Cardiac fibroblast (primary cell): ENCODE measurements at regions not wholly inside any gene's neighbourhood (a gene's known extent, or its start where the extent isn't known, plus 50 kb on each side); places are given as distances from the start of the nearest gene placed in this dataset.

Experiments used
- DNase-seq, 2 donors: peaks; one replicate each; pipeline versions ENCODE4 v3.0.0 to v3.0.0-alpha.2; 2010; ENCODE audit warnings: low read depth in 2 of 2
- H3K4me3 ChIP-seq, 2 donors: replicated peaks in 1 of 2; 1 replicate in 1 of 2; 2 replicates in 1 of 2; pipeline ENCODE4 v1.5.1; 2011; ENCODE audit warnings: low read depth in 2 of 2, low read length in 2 of 2, mild to moderate bottlenecking in 2 of 2, moderate library complexity in 1 of 2
- CTCF ChIP-seq: IDR thresholded peaks from one replicate; pipeline ENCODE4 v1.5.1; 2011; ENCODE audit warnings: low read depth, mild to moderate bottlenecking, low read length, inconsistent platforms

GRCh38 chr5:115439639-115440038 lies 104.9 kb downstream of the FEM1C start:
- TF ChIP-seq CTCF: no peak
- H3K4me3 ChIP-seq: no peak overlapping the region
- DNase-seq: no peak

- no peak overlapping the region for H3K4me3 ChIP-seq
- DNase-seq: peak in 1 of 2 donors; percentile 54
- no peak for TF ChIP-seq CTCF
Measured at GRCh38 chr5:115439042-115439441, 105.5 kb downstream of the FEM1C start.

GRCh38 chr5:115435778-115436712 lies 108.5 kb downstream of the FEM1C start:
- no peak overlapping the region for H3K4me3 ChIP-seq
- DNase-seq: peak in 1 of 2 donors; percentile 48
- TF ChIP-seq CTCF: no peak

GRCh38 chr5:115435065-115435777 lies 109.4 kb downstream of the FEM1C start:
- H3K4me3 ChIP-seq: no peak overlapping the region
- TF ChIP-seq CTCF: no peak
- no peak for DNase-seq

- no peak for TF ChIP-seq CTCF
- H3K4me3 ChIP-seq: no peak overlapping the region
- peak in 1 of 2 donors; percentile 42 for DNase-seq
Measured at GRCh38 chr5:115433918-115434317, 110.7 kb downstream of the FEM1C start.

- H3K4me3 ChIP-seq: no peak overlapping the region
- no peak for TF ChIP-seq CTCF
- DNase-seq: no peak
Measured at GRCh38 chr5:115432691-115433090, 111.9 kb downstream of the FEM1C start.
